Sigmoid colon (tissue), 3 donors: ENCODE measurements at regions not wholly inside any gene's neighbourhood (a gene's known extent, or its start where the extent isn't known, plus 50 kb on each side); places are given as distances from the start of the nearest gene placed in this dataset.

Experiments
- POLR2A ChIP-seq, 2 donors: fragments of 450-650 bp; IDR thresholded peaks; one replicate each; pipeline ENCODE4 v1.6.1; 2016; ENCODE audit warnings: antibody characterized with exemption in 2 of 2, mild to moderate bottlenecking in 2 of 2, moderate library complexity in 2 of 2
- TF ChIP-seq, protein P1 (sequence below), 4 experiments: fragments of 450-650 bp in 3 of 4; fragments of 200-600 bp in 1 of 4; IDR thresholded peaks; one replicate each; pipeline ENCODE4 v1.5.1; 2016 to 2019; ENCODE audit warnings: antibody characterized with exemption in 4 of 4, mild to moderate bottlenecking in 3 of 4, moderate library complexity in 2 of 4

DNA sequence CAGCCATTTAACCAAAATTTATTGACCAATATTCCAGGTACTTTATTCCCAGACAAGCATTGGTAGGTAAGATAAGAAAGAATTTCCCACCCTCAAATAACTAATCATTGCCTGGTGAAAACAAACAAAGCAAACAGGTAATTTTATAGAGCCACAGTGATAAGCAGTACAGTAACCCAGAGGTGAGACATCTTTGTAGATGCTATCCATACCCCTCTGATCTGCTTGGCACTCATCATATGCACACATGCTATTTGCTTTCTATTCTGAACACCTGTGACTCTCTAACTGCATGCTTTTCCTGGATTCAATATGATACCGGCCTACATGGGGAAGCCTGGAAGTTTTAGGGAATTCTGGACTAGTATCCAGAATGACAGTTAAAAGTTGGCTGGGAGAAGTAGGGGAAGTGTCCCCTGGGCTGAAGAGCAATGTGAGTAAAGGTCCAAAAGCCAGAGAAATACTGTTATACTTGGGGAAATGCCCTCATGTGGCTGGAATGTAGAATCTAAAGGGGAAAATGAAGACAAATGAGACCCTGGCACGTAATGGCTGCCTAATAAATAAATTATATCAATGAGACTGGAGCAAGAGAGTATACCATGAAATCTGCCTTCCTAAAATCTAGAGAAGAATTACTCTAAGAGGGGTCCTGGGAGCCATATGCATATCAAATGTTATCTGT is 243.8 kb upstream of the ADAMTSL1 start:
- TF ChIP-seq, protein P1, sequence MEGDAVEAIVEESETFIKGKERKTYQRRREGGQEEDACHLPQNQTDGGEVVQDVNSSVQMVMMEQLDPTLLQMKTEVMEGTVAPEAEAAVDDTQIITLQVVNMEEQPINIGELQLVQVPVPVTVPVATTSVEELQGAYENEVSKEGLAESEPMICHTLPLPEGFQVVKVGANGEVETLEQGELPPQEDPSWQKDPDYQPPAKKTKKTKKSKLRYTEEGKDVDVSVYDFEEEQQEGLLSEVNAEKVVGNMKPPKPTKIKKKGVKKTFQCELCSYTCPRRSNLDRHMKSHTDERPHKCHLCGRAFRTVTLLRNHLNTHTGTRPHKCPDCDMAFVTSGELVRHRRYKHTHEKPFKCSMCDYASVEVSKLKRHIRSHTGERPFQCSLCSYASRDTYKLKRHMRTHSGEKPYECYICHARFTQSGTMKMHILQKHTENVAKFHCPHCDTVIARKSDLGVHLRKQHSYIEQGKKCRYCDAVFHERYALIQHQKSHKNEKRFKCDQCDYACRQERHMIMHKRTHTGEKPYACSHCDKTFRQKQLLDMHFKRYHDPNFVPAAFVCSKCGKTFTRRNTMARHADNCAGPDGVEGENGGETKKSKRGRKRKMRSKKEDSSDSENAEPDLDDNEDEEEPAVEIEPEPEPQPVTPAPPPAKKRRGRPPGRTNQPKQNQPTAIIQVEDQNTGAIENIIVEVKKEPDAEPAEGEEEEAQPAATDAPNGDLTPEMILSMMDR (IDR thresholded peaks at IDR 0.05), result no peak
- TF ChIP-seq POLR2A (IDR thresholded peaks at IDR 0.05), result no peak
